D721Med (cell line): ENCODE measurements at regions not wholly inside any gene's neighbourhood (a gene's known extent, or its start where the extent isn't known, plus 50 kb on each side); places are given as distances from the start of the nearest gene placed in this dataset.
"Not testable (repeated sequence)": the region's sequence is repeated elsewhere in the genome, so short reads cannot be mapped to it uniquely, and the experiment has no call there.

Experiments used
- DNase-seq: peaks from one replicate; pipeline ENCODE4 v3.0.0; 2011; ENCODE audit warnings: low spot score; ENCODE audit not compliant: insufficient read length
- FAIRE-seq: peaks from 2 replicates; lab custom pipeline; 2011; peaks lifted over from hg19 to GRCh38; lab: Jason Lieb, UNC
- CTCF ChIP-seq: IDR thresholded peaks from 2 replicates; pipeline ENCODE4 v1.5.1; 2012; ENCODE audit warnings: mild to moderate bottlenecking, control low read depth; ENCODE audit not compliant: insufficient read depth; ENCODE audit errors: missing control alignments

- DNase-seq: no peak
- peak; percentile 71 for FAIRE-seq
- TF ChIP-seq CTCF: peak; percentile 62
Measured at GRCh38 chr5:57650360-57651069, 167.9 kb upstream of the ACTBL2 start.

DNA sequence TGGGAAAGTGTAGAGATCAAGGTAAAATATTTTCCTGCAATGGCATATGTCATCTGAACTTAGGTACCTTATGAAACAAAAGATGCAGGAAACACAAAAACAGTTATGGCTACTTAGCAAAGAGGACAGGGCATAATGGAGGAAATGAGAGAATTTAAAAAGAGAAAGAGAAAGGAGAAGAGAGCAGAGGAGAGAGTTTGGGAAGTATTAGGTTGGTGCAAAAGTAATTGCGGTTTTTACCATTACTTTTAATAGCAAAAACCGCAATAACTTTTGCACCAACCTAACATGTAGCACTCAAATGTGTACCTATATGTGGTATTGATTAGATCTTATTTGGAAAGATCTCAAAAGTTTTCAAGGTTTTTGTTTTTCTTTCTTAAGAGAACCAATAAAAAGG, 160.1 kb upstream of the ACTBL2 start:
- DNase-seq: no peak
- FAIRE-seq: no peak
- TF ChIP-seq CTCF: no peak

- TF ChIP-seq CTCF: no peak
- DNase-seq (no peak), FAIRE-seq (no peak)
Measured at GRCh38 chr5:57642066-57642465, 159.5 kb upstream of the ACTBL2 start.

DNA sequence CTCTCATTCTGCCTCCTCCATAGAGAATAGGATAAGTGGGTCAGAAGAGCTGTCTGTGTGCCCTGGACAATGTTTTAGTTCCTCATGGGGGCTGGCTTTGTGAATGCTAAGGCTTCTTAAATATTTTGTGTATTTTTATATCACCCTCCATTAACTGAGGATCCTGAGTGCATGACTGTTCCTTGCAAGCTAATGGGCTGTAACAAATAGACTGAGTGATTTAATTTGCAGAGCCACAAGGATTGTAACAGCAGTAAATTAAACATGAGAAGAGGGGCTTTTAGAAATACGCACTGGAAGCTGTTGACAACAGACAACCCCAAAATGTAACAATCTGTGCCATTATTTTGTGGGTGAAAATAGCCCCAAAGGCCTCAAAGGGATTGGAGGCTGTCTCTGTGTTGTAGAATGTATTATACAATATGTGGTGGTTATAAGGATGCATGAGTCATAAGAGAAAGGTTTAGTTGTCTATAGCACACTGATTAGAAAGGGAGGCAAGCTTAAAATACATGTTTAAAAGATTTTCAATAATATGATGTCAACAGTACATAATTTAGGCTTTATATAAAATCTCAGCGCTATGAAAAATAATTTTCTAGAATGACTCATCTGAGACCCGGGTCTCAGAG, 152.7 kb upstream of the ACTBL2 start:
- no peak for FAIRE-seq
- DNase-seq: no peak
- TF ChIP-seq CTCF: no peak

DNA sequence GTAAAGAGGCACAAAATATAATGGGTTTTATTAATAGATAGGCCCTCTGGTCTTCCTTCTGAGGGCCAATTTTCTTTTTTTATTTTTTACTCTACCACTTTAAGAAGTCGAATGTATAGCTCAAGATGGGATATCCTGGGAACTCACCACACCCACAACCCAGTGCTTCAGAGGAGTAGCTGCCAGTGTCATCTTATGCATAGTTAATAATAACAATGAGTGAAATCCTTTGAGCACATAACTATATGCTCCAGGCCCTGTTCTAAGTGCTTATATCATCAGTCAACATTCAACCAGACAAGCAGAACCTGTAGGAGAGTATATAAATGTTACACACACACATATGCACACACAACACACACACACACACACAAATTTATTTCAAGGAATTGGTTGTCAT, 150.3 kb upstream of the ACTBL2 start:
- no peak for DNase-seq
- no peak for TF ChIP-seq CTCF
- no peak for FAIRE-seq

- not testable (repeated sequence) for DNase-seq, FAIRE-seq
Measured at GRCh38 chr5:57631139-57631538, 148.5 kb upstream of the ACTBL2 start.

DNA sequence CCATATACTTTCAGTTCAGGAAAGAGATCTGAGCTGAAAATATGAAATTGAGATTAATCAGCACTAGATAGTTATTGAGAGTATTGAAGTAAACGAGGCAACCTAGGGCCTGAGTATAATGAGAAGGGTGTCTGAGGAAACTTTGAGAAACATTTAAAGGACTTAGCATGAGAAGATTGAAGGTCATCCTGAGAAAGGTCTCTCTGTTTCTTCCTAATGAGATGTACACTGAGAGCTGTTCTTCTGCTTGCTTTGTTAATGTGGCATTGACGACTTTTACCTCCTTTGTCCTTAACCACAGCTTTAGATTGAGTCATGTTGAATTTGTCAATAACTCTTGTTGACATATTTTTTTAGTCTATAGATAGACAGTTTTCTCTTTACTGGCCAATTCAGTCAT, 145.1 kb upstream of the ACTBL2 start:
- no peak for DNase-seq
- no peak for TF ChIP-seq CTCF
- FAIRE-seq: no peak
